ENCODE measurements at regions not wholly inside any gene's neighbourhood (a gene's known extent, or its start where the extent isn't known, plus 50 kb on each side); places are given as distances from the start of the nearest gene placed in this dataset.
A peak's percentile ranks its signal among the peaks of the same experiment; 100 is the strongest.

GRCh38 chr14:100638211-100638855, 51.1 kb upstream of the BEGAIN start:
- TF ChIP-seq, protein P1, sequence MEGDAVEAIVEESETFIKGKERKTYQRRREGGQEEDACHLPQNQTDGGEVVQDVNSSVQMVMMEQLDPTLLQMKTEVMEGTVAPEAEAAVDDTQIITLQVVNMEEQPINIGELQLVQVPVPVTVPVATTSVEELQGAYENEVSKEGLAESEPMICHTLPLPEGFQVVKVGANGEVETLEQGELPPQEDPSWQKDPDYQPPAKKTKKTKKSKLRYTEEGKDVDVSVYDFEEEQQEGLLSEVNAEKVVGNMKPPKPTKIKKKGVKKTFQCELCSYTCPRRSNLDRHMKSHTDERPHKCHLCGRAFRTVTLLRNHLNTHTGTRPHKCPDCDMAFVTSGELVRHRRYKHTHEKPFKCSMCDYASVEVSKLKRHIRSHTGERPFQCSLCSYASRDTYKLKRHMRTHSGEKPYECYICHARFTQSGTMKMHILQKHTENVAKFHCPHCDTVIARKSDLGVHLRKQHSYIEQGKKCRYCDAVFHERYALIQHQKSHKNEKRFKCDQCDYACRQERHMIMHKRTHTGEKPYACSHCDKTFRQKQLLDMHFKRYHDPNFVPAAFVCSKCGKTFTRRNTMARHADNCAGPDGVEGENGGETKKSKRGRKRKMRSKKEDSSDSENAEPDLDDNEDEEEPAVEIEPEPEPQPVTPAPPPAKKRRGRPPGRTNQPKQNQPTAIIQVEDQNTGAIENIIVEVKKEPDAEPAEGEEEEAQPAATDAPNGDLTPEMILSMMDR (IDR thresholded peaks at IDR 0.05; ENCODE audit: low read depth, low read length) = no peak
- H3K4me3 ChIP-seq (ENCODE audit: low read depth, low read length) = no peak overlapping the region
- DNase-seq (ENCODE audit: low read depth, low spot score) = no peak
- in situ Hi-C loops (cut with HindIII; ENCODE audit: low sequenced_read_pairs) = no loop called here

DNA sequence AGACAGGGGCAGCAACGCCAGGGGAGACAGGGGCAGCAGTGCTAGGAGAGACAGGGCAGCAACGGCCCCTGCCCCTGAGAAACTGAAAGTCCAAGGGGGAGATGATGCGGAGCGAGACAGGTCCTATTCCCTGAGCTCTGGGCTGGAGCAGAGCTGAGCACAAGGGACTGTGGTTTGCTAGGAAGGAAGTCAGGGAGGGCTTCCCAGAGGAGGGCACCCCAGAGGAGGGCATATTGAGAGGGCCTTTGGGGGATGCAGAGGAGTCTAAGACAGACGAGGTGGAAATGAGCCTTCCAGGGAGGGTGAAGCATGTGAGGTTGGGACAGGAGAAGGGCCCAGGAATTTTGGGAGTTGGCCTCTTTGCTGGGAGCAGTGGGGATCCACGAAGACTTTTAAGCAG, 52.1 kb upstream of the BEGAIN start:
- DNase-seq (ENCODE audit: low read depth, low spot score) = no peak
- in situ Hi-C loops (cut with HindIII; ENCODE audit: low sequenced_read_pairs) = no loop called here
- TF ChIP-seq, protein P1 (IDR thresholded peaks at IDR 0.05; ENCODE audit: low read depth, low read length) = no peak
- no peak overlapping the region for H3K4me3 ChIP-seq (ENCODE audit: low read depth, low read length)

- DNase-seq (ENCODE audit: low read depth, low spot score) = peak; percentile 88
- TF ChIP-seq, protein P1 (IDR thresholded peaks at IDR 0.05; ENCODE audit: low read depth, low read length) = no peak
- no peak overlapping the region for H3K4me3 ChIP-seq (ENCODE audit: low read depth, low read length)
- in situ Hi-C loops (cut with HindIII; ENCODE audit: low sequenced_read_pairs) = no loop called here
Measured at GRCh38 chr14:100640471-100641273, 53.5 kb upstream of the BEGAIN start.

DNA sequence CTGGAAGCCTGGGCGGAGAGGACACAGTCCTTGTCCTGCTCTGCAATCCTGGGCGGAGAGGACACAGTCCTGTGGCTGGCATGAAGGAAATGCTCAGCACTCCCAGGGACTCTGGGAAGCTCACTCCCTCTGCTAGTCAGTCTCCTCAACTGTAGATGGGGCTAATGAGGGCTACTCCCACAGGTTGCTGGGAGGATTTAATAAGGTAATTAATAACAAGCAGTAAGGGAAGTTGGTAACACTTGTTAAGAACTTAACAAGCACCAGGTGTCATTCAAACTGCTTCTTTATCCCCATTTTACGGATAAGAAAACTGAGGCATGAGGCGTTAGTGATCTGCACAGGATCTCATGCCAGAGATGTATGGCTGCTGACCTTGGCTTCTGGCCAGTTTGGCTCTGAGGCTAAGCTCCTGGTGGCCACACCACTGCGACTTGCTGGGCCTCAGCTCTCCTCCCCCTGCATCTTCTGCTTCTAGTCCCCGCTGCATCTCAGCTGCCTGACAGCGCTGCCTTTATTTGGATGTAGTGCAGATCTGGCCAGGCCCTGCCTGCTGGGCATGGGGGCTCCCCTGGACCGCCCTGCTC, 54.1 kb upstream of the BEGAIN start:
- TF ChIP-seq, protein P1 (IDR thresholded peaks at IDR 0.05; ENCODE audit: low read depth, low read length) = no peak
- in situ Hi-C loops (cut with HindIII; ENCODE audit: low sequenced_read_pairs) = no loop called here
- H3K4me3 ChIP-seq (ENCODE audit: low read depth, low read length) = no peak overlapping the region

GRCh38 chr14:100643426-100643825, 56.2 kb upstream of the BEGAIN start:
- in situ Hi-C loops (cut with HindIII; ENCODE audit: low sequenced_read_pairs) = no loop called here
- TF ChIP-seq, protein P1 (IDR thresholded peaks at IDR 0.05; ENCODE audit: low read depth, low read length) = no peak
- no peak for DNase-seq (ENCODE audit: low read depth, low spot score)
- no peak overlapping the region for H3K4me3 ChIP-seq (ENCODE audit: low read depth, low read length)

More for the DNA sequence above, 54.1 kb upstream of the BEGAIN start:
- DNase-seq (ENCODE audit: low read depth, low spot score) = peak; percentile 12

GRCh38 chr14:100644383-100644782, 57.2 kb upstream of the BEGAIN start:
- in situ Hi-C loops (cut with HindIII; ENCODE audit: low sequenced_read_pairs) = no loop called here
- H3K4me3 ChIP-seq (ENCODE audit: low read depth, low read length) = no peak overlapping the region
- DNase-seq (ENCODE audit: low read depth, low spot score) = no peak
- TF ChIP-seq, protein P1 (IDR thresholded peaks at IDR 0.05; ENCODE audit: low read depth, low read length) = no peak

All from astrocyte of the spinal cord (primary cell).